Stomach (tissue), 4 donors: ENCODE measurements at regions not wholly inside any gene's neighbourhood (a gene's known extent, or its start where the extent isn't known, plus 50 kb on each side); places are given as distances from the start of the nearest gene placed in this dataset.

ENCODE experiments used
- CTCF ChIP-seq, 7 experiments: fragments of 450-650 bp in 4 of 7; fragments of 200-600 bp in 3 of 7; sonication (generic) in 3 of 7; IDR thresholded peaks; one replicate each; pipeline ENCODE4 v1.5.1; 2016 to 2019; ENCODE audit warnings: antibody characterized with exemption in 7 of 7, control low read depth in 2 of 7, mild to moderate bottlenecking in 1 of 7
- EP300 ChIP-seq: sonication (generic); formaldehyde crosslinking; IDR thresholded peaks from one replicate; pipeline ENCODE4 v1.6.1; 2017; ENCODE audit warnings: antibody characterized with exemption
- POLR2A ChIP-seq, 4 donors: fragments of 450-650 bp; IDR thresholded peaks; one replicate each; pipeline ENCODE4 v1.6.1; 2016; ENCODE audit warnings: antibody characterized with exemption in 4 of 4, control low read depth in 2 of 4, mild to moderate bottlenecking in 1 of 4, moderate library complexity in 1 of 4

GRCh38 chr13:103926118-103926517, 859.9 kb upstream of the SLC10A2 start:
- TF ChIP-seq CTCF (IDR thresholded peaks at IDR 0.05) (no peak), EP300 (no peak), POLR2A (IDR thresholded peaks at IDR 0.05) (no peak)
